Neural cell (in vitro differentiated cells): ENCODE measurements at regions not wholly inside any gene's neighbourhood (a gene's known extent, or its start where the extent isn't known, plus 50 kb on each side); places are given as distances from the start of the nearest gene placed in this dataset.

Experiments used
- H2AFZ ChIP-seq: fragments of 200-600, 300-800 bp; sonication (generic), shearing (Covaris generic); 2 replicates; pipeline ENCODE4 v1.6.0; 2014; ENCODE audit warnings: low read depth, mild to moderate bottlenecking, antibody characterized with exemption, low read length, moderate library complexity
- H3F3A ChIP-seq: fragments of 200-600 bp; shearing (Covaris generic); 2 replicates; pipeline ENCODE4 v1.6.1; 2016; ENCODE audit warnings: mild to moderate bottlenecking, moderate library complexity, mixed read lengths, antibody characterized with exemption, low read length; ENCODE audit not compliant: insufficient read depth, poor library complexity, severe bottlenecking
- H3K27ac ChIP-seq: fragments of 200-600, 300-800 bp; sonication (generic), shearing (Covaris generic); 2 replicates; pipeline ENCODE4 v1.5.1; 2014; ENCODE audit warnings: mild to moderate bottlenecking, low read length, moderate library complexity
- H3K27me3 ChIP-seq: fragments of 300-800, 200-600 bp; sonication (generic), shearing (Covaris generic); 2 replicates; pipeline ENCODE4 v1.6.0; 2014; ENCODE audit warnings: mild to moderate bottlenecking, low read depth, low read length, moderate library complexity; ENCODE audit not compliant: insufficient read depth
- H3K36me3 ChIP-seq: fragments of 300-800, 200-600 bp; sonication (generic), shearing (Covaris generic); 2 replicates; pipeline ENCODE4 v1.5.1; 2014; ENCODE audit warnings: mild to moderate bottlenecking, antibody characterized with exemption, low read length, moderate library complexity; ENCODE audit not compliant: insufficient read depth
- H3K4me2 ChIP-seq: fragments of 300-800, 200-600 bp; sonication (generic), shearing (Covaris generic); 2 replicates; pipeline ENCODE4 v1.6.0; 2014; ENCODE audit warnings: mild to moderate bottlenecking, low read length
- H3K4me3 ChIP-seq: fragments of 300-800, 200-600 bp; sonication (generic), shearing (Covaris generic); 2 replicates; pipeline ENCODE4 v1.5.1; 2014; ENCODE audit warnings: mild to moderate bottlenecking, low read length, moderate library complexity
- H3K79me2 ChIP-seq: fragments of 200-600 bp; shearing (Covaris generic); replicated peaks from 2 replicates; pipeline ENCODE4 v1.6.0; 2014; ENCODE audit warnings: mild to moderate bottlenecking, low read length, moderate library complexity; ENCODE audit not compliant: insufficient read depth
- H3K9ac ChIP-seq: fragments of 300-800, 200-600 bp; sonication (generic), shearing (Covaris generic); 2 replicates; pipeline ENCODE4 v1.6.1; 2016; ENCODE audit warnings: mild to moderate bottlenecking, low read length, mixed read lengths
- H3K9me2 ChIP-seq: fragments of 200-600 bp; shearing (Covaris generic); 2 replicates; pipeline ENCODE4 v1.6.1; 2016; ENCODE audit warnings: mild to moderate bottlenecking, low read length, mixed read lengths; ENCODE audit not compliant: insufficient read depth
- H3K9me3 ChIP-seq: fragments of 200-600, 300-800 bp; sonication (generic), shearing (Covaris generic); 2 replicates; pipeline ENCODE4 v1.6.1; 2016; ENCODE audit warnings: mild to moderate bottlenecking, mixed run types, low read length, moderate library complexity, mixed read lengths
- H4K20me1 ChIP-seq: fragments of 200-600 bp; shearing (Covaris generic); 2 replicates; pipeline ENCODE4 v1.6.1; 2016; ENCODE audit warnings: mild to moderate bottlenecking, mixed run types; ENCODE audit not compliant: insufficient read depth
- EP300 ChIP-seq: fragments of 450-650 bp; conservative IDR thresholded peaks from 2 replicates; pipeline ENCODE4 v1.6.1; 2014; ENCODE audit warnings: antibody characterized with exemption, mild to moderate bottlenecking, moderate library complexity; ENCODE audit not compliant: poor library complexity, severe bottlenecking
- EZH2 ChIP-seq: fragments of 200-600, 300-800 bp; shearing (Covaris generic), sonication (generic); IDR thresholded peaks from 2 replicates; pipeline ENCODE4 v1.6.1; 2014; ENCODE audit warnings: antibody characterized with exemption, low read length, borderline replicate concordance, mild to moderate bottlenecking; ENCODE audit not compliant: insufficient read depth, poor library complexity, severe bottlenecking
- MXI1 ChIP-seq: fragments of 450-650 bp; conservative IDR thresholded peaks from 2 replicates; pipeline ENCODE4 v1.6.1; 2014; ENCODE audit warnings: antibody characterized with exemption, mild to moderate bottlenecking; ENCODE audit not compliant: poor library complexity, severe bottlenecking
- POLR2AphosphoS5 ChIP-seq: IDR thresholded peaks from 2 replicates; pipeline ENCODE4 v1.6.1; 2012
- RAD21 ChIP-seq: fragments of 450-650 bp; conservative IDR thresholded peaks from 2 replicates; pipeline ENCODE4 v1.6.1; 2014; ENCODE audit warnings: antibody characterized with exemption, mild to moderate bottlenecking, moderate library complexity
- SMC3 ChIP-seq: fragments of 450-650 bp; conservative IDR thresholded peaks from 2 replicates; pipeline ENCODE4 v1.6.1; 2014; ENCODE audit warnings: antibody characterized with exemption, mild to moderate bottlenecking, moderate library complexity; ENCODE audit not compliant: poor library complexity
- TAF1 ChIP-seq: IDR thresholded peaks from 2 replicates; pipeline ENCODE4 v1.6.1; 2012; ENCODE audit warnings: low read depth
- TF ChIP-seq, protein P1 (sequence below): IDR thresholded peaks from 2 replicates; pipeline ENCODE4 v1.6.1; 2012; ENCODE audit warnings: borderline replicate concordance
- TF ChIP-seq, protein P2 (sequence below): fragments of 450-650 bp; IDR thresholded peaks from 2 replicates; pipeline ENCODE4 v1.5.1; 2014; ENCODE audit warnings: antibody characterized with exemption, mild to moderate bottlenecking, moderate library complexity; ENCODE audit not compliant: poor library complexity, severe bottlenecking

DNA sequence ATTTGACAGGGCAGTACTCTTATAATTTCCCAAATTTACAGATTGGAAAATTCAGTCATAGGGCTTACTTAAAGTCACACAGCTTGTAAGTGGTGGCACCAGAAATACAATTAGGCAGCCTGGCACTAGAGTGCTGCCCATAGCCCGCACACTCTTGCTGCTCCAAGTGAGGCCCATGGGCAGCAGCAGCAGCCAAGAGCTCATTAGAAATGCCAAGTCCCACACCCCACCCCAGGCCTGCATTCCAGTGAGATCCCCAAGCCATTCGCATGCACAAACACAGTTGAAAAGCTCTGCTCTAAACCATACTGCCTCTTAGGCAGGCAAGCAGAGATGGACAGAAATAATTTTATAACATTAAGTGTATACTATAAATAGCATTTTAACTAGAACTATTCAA lies 379.3 kb upstream of the PKDCC start:
- H3K4me3 ChIP-seq: no peak overlapping the region
- no peaks in the 10 kb centered on the region for H3K36me3 ChIP-seq

DNA sequence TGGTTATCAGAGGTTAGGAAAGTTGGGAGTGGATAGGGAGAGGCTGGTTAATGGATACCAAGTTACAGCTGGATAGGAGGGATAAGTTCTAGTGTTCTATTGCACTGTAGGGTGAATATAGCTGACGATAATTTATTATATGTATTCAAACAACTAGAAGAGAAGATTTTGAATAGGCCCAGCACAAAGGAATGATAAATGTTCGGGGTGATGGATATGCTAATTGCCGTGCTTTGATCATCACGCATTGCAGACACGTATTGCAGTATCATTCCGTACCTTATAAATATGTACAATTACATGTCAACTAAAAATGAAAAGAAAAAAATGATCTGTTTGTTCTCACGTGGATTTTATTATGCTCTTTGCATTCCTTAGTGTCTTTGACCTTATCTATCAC lies 369.2 kb upstream of the PKDCC start:
- Histone ChIP-seq H3K27me3 (no peaks in the 10 kb centered on the region), H2AFZ (no peak overlapping the region)
- TF ChIP-seq POLR2AphosphoS5 (no peak), EZH2 (no peak), MXI1 (no peak), RAD21 (no peak), TAF1 (no peak), EP300 (no peak), SMC3 (no peak)
- TF ChIP-seq, protein P1, sequence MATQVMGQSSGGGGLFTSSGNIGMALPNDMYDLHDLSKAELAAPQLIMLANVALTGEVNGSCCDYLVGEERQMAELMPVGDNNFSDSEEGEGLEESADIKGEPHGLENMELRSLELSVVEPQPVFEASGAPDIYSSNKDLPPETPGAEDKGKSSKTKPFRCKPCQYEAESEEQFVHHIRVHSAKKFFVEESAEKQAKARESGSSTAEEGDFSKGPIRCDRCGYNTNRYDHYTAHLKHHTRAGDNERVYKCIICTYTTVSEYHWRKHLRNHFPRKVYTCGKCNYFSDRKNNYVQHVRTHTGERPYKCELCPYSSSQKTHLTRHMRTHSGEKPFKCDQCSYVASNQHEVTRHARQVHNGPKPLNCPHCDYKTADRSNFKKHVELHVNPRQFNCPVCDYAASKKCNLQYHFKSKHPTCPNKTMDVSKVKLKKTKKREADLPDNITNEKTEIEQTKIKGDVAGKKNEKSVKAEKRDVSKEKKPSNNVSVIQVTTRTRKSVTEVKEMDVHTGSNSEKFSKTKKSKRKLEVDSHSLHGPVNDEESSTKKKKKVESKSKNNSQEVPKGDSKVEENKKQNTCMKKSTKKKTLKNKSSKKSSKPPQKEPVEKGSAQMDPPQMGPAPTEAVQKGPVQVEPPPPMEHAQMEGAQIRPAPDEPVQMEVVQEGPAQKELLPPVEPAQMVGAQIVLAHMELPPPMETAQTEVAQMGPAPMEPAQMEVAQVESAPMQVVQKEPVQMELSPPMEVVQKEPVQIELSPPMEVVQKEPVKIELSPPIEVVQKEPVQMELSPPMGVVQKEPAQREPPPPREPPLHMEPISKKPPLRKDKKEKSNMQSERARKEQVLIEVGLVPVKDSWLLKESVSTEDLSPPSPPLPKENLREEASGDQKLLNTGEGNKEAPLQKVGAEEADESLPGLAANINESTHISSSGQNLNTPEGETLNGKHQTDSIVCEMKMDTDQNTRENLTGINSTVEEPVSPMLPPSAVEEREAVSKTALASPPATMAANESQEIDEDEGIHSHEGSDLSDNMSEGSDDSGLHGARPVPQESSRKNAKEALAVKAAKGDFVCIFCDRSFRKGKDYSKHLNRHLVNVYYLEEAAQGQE: no peak
- TF ChIP-seq, protein P2, sequence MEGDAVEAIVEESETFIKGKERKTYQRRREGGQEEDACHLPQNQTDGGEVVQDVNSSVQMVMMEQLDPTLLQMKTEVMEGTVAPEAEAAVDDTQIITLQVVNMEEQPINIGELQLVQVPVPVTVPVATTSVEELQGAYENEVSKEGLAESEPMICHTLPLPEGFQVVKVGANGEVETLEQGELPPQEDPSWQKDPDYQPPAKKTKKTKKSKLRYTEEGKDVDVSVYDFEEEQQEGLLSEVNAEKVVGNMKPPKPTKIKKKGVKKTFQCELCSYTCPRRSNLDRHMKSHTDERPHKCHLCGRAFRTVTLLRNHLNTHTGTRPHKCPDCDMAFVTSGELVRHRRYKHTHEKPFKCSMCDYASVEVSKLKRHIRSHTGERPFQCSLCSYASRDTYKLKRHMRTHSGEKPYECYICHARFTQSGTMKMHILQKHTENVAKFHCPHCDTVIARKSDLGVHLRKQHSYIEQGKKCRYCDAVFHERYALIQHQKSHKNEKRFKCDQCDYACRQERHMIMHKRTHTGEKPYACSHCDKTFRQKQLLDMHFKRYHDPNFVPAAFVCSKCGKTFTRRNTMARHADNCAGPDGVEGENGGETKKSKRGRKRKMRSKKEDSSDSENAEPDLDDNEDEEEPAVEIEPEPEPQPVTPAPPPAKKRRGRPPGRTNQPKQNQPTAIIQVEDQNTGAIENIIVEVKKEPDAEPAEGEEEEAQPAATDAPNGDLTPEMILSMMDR: no peak

More for the DNA sequence above, 379.3 kb upstream of the PKDCC start:
- Histone ChIP-seq H2AFZ (no peak overlapping the region), H3F3A (no peaks in the 10 kb centered on the region), H3K4me2 (no peak overlapping the region), H3K27ac (no peak overlapping the region), H3K9me3 (no peaks in the 10 kb centered on the region), H3K79me2 (no peaks in the 10 kb centered on the region), H3K9ac (no peak overlapping the region), H3K27me3 (no peaks in the 10 kb centered on the region), H3K9me2 (no peaks in the 10 kb centered on the region), H4K20me1 (no peaks in the 10 kb centered on the region)
- TF ChIP-seq RAD21 (no peak), POLR2AphosphoS5 (no peak), EP300 (no peak), SMC3 (no peak), EZH2 (no peak), TAF1 (no peak), MXI1 (no peak)
- TF ChIP-seq, protein P1: no peak
- TF ChIP-seq, protein P2: no peak

More for the DNA sequence above, 369.2 kb upstream of the PKDCC start:
- Histone ChIP-seq H3K9me2 (no peaks in the 10 kb centered on the region), H3F3A (no peaks in the 10 kb centered on the region), H3K27ac (peak overlapping the region; percentile 21), H3K9me3 (no peaks in the 10 kb centered on the region), H3K4me2 (no peak overlapping the region), H4K20me1 (no peaks in the 10 kb centered on the region), H3K9ac (no peak overlapping the region), H3K4me3 (no peak overlapping the region), H3K36me3 (no peaks in the 10 kb centered on the region), H3K79me2 (no peaks in the 10 kb centered on the region)
